Right ventricle myocardium superior (tissue), 1 donor: ENCODE measurements at regions not wholly inside any gene's neighbourhood (a gene's known extent, or its start where the extent isn't known, plus 50 kb on each side); places are given as distances from the start of the nearest gene placed in this dataset.
"Not testable (repeated sequence)": the region's sequence is repeated elsewhere in the genome, so short reads cannot be mapped to it uniquely, and the experiment has no call there.

ENCODE experiments used
- ATAC-seq: fragments of 200-7000 bp; cut with Tn5 transposase; one replicate; pipeline ENCODE4 v1.9.1; 2020; ENCODE audit warnings: mild to moderate bottlenecking; ENCODE audit not compliant: poor library complexity
- DNase-seq: peaks from one replicate; pipeline ENCODE4 v3.0.0-alpha.2; 2020
- intact Hi-C: fragments of 100-400 bp; cut with DNase I; formaldehyde crosslinking; loops from one replicate; pipeline ENCODE4 v1.11.2; 2022
- donor health status: DM: no; HTN: yes; CAD: no; lungs with severe emphysema.

DNA sequence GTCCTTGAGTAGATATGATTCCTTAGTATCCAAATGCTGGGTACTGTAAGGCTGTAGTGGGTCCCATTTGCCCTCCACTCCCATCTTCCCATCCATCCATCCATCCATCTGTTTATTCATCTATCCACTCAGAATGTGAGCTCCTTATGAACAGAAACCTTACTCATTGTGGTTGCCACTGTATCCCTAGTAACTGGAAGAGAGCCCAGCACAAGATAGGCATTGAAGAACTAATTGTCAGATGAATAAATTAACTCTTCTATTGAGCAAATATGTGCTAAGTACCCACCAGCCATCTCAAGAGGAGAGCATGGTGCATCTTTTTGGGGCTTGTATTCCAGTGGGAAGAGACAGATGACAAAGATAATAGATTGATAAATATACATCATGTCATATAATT lies 86.4 kb upstream of the SEZ6L start:
- DNase-seq (no peak), ATAC-seq (no peak)
- intact Hi-C loops = no loop called here

DNA sequence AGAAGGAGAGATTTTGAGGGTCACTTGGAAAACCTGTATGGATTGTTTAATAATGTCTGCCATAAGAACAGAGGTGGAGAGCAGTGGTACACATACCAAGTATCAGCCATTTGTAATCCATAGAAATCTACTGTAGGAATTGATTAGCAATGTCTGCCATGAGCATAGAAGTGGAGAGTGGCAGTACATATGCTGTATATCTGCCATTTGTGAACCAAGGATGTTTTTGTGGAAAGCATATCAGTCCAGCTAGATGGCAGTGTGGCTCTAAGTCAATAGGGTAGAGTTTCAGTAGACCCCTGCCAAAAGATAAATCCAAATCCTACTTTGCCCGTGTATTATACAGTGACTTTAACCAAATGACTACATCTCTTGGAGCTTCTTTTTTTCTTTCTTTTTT lies 82.9 kb upstream of the SEZ6L start:
- intact Hi-C loops = loop anchor here (5.0 kb wide), 1 partner anchor 246 kb away; no protein-coding TSS in a partner anchor
- DNase-seq (no peak), ATAC-seq (no peak)

DNA sequence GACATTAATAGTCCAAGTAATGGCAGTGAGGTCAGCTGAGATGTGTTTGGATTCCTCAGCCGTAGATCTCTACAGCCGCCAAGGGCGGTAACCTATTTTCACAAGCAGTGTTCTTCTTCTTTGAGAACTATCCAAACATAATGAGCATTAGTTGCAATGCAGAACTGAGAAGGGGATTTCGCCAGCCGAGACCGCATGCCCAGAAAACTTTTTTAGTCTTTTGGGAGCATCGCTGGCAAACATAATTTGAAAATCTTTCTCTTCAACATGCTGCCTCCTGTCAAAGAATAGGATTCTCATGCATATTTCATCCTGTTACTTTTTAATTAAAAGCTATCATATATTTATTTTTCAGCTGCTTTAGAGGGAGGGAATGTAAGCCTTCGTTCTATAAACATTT lies 81.4 kb upstream of the SEZ6L start:
- intact Hi-C loops = loop anchor here (5.0 kb wide), 1 partner anchor 244 kb away; no protein-coding TSS in a partner anchor

DNA sequence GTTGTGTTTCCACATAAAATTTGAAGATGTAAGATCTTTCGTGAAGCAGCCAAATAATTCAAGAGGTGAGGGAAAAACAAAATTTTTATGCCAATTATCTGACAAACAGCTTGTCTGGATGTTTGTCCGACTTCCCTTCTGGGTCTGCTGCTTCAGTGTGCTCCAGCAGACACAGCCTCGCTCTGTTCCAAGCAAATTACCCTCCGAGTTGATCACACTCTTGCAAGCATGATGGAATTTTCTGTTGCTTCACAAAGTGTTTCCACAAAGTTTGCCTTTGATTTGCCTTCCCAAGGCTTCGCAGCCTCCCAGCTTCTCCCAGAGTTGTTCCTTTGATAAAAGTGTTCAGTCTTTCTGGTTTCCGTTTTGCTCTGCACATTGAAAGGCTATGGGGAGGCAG lies 78.4 kb upstream of the SEZ6L start:
- intact Hi-C loops = no loop called here
- no peak for DNase-seq

More for the DNA sequence above, 81.4 kb upstream of the SEZ6L start:
- DNase-seq = no peak
- no peak for ATAC-seq

DNA sequence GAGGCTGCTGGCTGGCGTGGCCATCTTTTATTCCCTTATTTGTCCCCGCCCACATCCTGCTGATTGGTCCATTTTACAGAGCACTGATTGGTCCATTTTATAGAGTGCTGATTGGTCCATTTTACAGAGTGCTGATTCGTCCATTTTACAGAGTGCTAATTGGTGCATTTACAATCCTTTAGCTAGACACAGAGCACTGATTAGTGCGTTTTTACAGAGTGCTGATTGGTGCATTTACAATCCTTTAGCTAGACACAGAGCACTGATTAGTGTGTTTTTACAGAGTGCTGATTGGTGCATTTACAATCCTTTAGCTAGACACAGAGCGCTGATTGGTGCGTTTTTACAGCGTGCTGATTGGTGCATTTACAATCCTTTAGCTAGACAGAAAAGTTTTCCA lies 74.8 kb upstream of the SEZ6L start:
- intact Hi-C loops, ATAC-seq, DNase-seq: not testable (repeated sequence)

More for the DNA sequence above, 78.4 kb upstream of the SEZ6L start:
- no peak for ATAC-seq

DNA sequence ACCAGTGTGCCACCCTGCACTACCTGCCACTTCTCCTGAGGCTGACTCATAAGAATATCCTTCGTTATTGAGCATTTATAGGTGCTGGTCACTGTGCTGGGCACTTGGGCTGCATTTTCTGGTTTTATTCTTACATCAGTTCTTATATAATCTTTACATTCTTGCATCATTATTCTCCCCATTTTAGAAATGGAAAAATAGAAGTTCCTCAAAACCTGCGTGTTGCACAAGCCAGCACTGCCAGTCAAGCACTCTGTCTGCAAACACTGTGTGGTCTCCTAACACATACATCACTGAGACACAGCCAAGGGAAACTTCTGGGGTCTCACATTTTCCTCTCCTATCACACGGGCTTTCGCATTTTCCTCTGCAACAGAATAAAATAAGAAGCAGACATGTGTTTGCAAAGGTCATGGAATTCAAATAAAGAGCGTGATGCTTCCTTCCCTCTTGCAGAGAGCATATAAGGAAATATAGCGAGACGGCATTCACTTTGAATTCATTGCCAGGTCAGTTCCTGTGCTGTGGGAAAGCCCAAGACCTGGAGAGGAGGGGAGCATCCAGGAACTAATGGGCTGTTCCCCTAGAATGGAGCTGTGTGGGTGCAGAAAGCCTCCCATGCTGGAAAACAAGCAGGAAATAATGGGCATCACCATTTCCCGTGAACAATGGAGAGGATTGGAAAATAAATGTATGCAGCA lies 73.9 kb upstream of the SEZ6L start:
- DNase-seq (no peak), ATAC-seq (no peak)
- intact Hi-C loops = no loop called here

DNA sequence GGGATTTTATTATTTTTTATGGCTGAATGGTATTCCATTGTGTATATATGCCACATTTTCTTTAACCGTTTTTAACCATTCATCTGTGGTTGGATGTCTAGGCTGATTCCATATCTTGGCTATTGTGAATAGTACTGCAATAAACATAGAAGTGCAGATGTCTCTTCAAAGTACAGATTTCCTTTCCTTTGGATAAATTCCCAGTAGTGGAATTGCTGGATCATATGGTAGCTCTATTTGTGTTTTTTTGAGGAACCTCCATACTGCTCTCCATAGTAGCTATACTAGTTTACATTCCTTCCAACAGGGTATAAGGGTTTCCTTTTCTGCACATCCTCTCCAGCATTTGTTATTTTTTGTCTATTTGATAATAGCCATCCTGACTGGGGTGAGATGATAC lies 71.9 kb upstream of the SEZ6L start:
- DNase-seq (no peak), ATAC-seq (no peak)
- intact Hi-C loops = no loop called here

DNA sequence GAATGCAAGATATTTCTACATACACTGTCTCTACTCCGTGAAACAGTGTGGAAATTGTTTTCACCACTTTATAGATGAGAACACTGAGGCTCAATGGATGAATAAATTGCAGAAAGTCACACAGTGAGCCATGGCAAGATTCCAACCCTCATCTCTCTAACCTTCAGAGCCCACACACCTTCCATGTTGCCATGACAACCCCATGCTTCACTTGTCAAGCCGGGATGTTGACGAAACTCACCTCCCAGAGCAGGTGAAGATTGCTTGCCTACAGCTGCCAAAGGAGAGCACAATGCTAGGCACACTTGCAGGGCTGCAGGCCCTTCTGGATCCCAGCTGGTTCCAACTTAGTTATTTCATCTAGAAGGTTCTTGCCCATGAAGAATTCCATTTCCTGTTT lies 71.4 kb upstream of the SEZ6L start:
- intact Hi-C loops = no loop called here
- ATAC-seq (no peak), DNase-seq (no peak)

DNA sequence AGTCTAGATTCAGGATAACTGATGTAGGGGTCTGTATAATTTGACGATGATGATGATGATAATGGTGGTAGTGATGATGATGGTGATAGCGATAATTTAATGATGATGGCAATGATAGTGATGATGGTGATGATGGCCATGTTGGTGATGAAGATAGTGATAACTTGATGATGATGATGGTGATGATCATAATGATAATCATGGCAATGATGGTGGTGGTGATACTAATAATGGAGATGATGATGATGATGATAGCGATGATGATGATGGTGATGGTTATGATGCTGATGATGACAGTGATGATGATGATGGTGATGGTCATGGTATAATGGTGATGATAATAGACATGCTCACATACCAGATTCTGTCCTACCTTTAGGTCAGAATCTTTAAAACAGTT lies 66.2 kb upstream of the SEZ6L start:
- intact Hi-C loops = no loop called here
- ATAC-seq = no peak
- no peak for DNase-seq

DNA sequence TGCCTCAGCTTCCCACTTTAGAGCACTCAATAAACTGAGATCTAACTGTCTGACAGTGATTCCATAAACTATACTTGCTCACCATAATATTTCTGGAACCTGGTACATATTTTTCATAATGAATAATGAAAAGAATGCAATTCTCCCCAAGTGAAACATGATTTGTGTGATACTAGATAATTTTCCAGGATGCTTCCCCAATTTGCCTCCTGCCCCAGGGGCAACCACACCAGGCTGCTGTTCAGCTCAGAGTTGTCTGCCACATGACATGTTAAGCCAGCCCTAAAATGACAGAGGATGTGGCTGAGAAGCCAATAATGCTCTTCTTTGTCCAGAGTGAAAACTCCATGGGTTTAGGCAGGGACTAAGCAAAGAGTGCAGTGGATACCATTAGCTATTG lies 62.9 kb upstream of the SEZ6L start:
- intact Hi-C loops = no loop called here
- ATAC-seq = no peak
- DNase-seq = no peak

DNA sequence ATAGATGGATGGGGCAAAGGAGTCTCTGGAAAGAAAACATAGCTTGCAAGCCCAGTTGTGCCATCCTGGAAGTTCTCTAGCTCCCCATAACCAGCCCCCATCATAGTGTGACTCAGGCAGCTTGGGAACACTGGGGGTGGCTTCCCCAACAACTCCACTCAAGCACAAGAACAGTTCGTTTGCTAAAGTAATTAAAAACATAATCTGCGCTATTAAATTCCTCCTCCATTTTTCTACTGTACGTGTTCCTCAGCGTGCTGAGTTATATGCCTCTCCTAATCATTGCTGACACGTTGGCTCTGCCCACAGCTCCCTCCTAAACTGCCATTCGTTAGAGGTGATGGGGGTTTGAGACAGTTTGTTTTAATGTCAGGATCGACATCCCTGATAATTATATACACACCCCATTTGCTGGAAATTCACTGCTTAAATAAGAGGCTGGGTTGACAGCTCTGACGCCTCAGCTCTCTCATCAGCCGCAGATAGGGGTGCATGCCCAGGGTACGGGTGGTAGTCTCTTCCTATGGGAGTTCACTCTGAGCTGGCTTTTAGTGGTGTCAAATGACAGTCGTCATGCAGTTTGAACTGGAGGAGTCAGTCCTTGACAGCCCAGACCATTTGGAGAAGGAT lies 59.5 kb upstream of the SEZ6L start:
- intact Hi-C loops = no loop called here
- ATAC-seq = no peak

DNA sequence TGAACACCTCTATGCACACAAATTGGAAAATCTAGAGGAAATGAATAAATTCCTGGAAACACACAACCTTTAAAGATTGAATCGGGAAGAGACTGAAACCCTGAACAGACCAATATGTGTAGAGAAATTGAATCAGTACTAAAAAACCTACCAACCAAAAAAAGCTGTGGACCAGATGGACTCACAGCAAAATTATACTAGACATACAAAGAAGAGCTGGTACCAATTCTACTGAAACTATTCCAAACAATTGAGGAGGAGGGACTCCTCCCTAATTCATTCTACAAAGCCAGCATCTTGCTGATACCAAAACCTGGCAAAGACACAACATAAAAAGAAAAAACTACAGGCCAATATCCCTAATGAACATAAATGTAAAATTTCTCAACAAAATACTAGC lies 54.4 kb upstream of the SEZ6L start:
- intact Hi-C loops = no loop called here
- no peak for ATAC-seq
- DNase-seq = no peak

More for the DNA sequence above, 59.5 kb upstream of the SEZ6L start:
- no peak for DNase-seq

DNA sequence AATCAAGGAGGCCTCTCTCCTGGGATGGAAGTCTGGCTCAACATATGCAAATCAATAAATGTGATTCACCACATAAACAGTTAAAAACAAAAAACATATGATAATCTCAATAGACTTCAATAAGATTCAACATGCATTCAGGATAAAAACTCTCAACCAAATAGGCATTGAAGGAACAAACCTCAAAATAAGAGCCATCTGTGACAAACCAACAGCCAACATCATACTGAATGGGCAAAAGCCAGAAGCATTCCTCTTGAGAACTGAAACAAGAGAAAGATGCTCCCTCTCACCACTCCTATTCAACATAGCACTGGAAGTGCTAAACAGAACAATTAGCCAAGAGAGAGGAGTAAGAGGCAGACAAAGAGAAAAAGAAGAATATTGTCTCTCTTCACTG lies 54.0 kb upstream of the SEZ6L start:
- intact Hi-C loops = no loop called here
- no peak for ATAC-seq
- no peak for DNase-seq
